Endothelial cell of umbilical vein (primary cell): ENCODE measurements at regions not wholly inside any gene's neighbourhood (a gene's known extent, or its start where the extent isn't known, plus 50 kb on each side); places are given as distances from the start of the nearest gene placed in this dataset.

ENCODE experiments used
- BruUV-seq: library from RNA; stranded (reverse); fragments of 400-500 nt; replicated peaks from 2 replicates; lab custom pipeline; 2021; lab: Mats Ljungman, UMichigan
- CTCF ChIA-PET: fragments of 300-600, 350-600 bp; sonication (Branson Sonifier 250); formaldehyde crosslinking; loops from one replicate; lab custom pipeline; 2021; ENCODE audit warnings: antibody characterized with exemption, inconsistent platforms; lab: Charles Lee
- POLR2A ChIA-PET: fragments of 300-600, 350-600 bp; sonication (Branson Sonifier 250); formaldehyde crosslinking; loops from one replicate; lab custom pipeline; 2021; ENCODE audit warnings: antibody characterized with exemption, inconsistent platforms; lab: Charles Lee
- DNase-seq: peaks from one replicate; pipeline ENCODE4 v3.0.0-alpha.2; 2011; ENCODE audit warnings: low read depth, low spot score
- FAIRE-seq: peaks from 2 replicates; lab custom pipeline; 2011; peaks lifted over from hg19 to GRCh38; lab: Jason Lieb, UNC
- H2AFZ ChIP-seq: 2 replicates; pipeline ENCODE4 v1.6.0; 2012; ENCODE audit warnings: low read depth, low read length, control low read depth, inconsistent platforms
- H3K27ac ChIP-seq: 2 replicates; pipeline ENCODE4 v1.5.1; 2011; ENCODE audit warnings: low read depth, mild to moderate bottlenecking, control low read depth, low read length, moderate library complexity; ENCODE audit not compliant: insufficient read depth
- H3K27me3 ChIP-seq, 2 experiments: 2 replicates each; pipeline versions ENCODE4 v1.6.0 to v1.6.1; 2011; ENCODE audit warnings: low read length in 2 of 2, mixed read lengths in 1 of 2; ENCODE audit not compliant: control insufficient read depth in 2 of 2, insufficient read depth in 2 of 2
- H3K36me3 ChIP-seq, 2 experiments: 2 replicates in 1 of 2; 3 replicates in 1 of 2; pipeline ENCODE4 v1.5.1; 2011; ENCODE audit warnings: low read length in 2 of 2, mild to moderate bottlenecking in 1 of 2, moderate library complexity in 1 of 2; ENCODE audit not compliant: control insufficient read depth in 2 of 2, insufficient read depth in 2 of 2; ENCODE audit errors: extremely low read depth in 1 of 2
- H3K4me1 ChIP-seq: 3 replicates; pipeline ENCODE4 v1.5.1; 2011; ENCODE audit warnings: mild to moderate bottlenecking, low read length; ENCODE audit not compliant: control insufficient read depth, insufficient read depth; ENCODE audit errors: extremely low read depth
- H3K4me2 ChIP-seq: 2 replicates; pipeline ENCODE4 v1.6.1; 2011; ENCODE audit warnings: low read length, control low read depth, mixed read lengths; ENCODE audit not compliant: insufficient read depth
- H3K4me3 ChIP-seq, 3 experiments: fragments of 200-600 bp in 1 of 3; sonication (generic), shearing (Covaris generic) in 1 of 3; replicated peaks in 1 of 3; 2 replicates each; pipeline ENCODE4 v1.5.1; 2011 to 2016; ENCODE audit warnings: control low read depth in 3 of 3, low read length in 3 of 3, mild to moderate bottlenecking in 2 of 3, inconsistent platforms in 1 of 3, low read depth in 1 of 3, moderate library complexity in 1 of 3; ENCODE audit not compliant: insufficient read depth in 1 of 3
- H3K79me2 ChIP-seq: 2 replicates; pipeline ENCODE4 v1.6.0; 2012; ENCODE audit warnings: low read length, inconsistent platforms; ENCODE audit not compliant: control insufficient read depth, insufficient read depth
- H3K9ac ChIP-seq: replicated peaks from 2 replicates; pipeline ENCODE3; 2011; ENCODE audit warnings: low read length, control low read depth; ENCODE audit not compliant: insufficient read depth; ENCODE audit errors: extremely low read depth
- H3K9me1 ChIP-seq: replicated peaks from 3 replicates; pipeline ENCODE4 v1.6.0; 2011; ENCODE audit warnings: mild to moderate bottlenecking, low read length; ENCODE audit not compliant: control insufficient read depth, insufficient read depth; ENCODE audit errors: extremely low read depth
- H3K9me3 ChIP-seq: replicated peaks from 2 replicates; pipeline ENCODE4 v1.5.1; 2012; ENCODE audit warnings: low read length, inconsistent platforms; ENCODE audit not compliant: control insufficient read depth, insufficient read depth
- H4K20me1 ChIP-seq: replicated peaks from 2 replicates; pipeline ENCODE3; 2011; ENCODE audit warnings: mild to moderate bottlenecking, low read length; ENCODE audit not compliant: control insufficient read depth, insufficient read depth; ENCODE audit errors: extremely low read depth
- EZH2 ChIP-seq: IDR thresholded peaks from 2 replicates; pipeline ENCODE4 v1.6.1; 2012; ENCODE audit warnings: borderline replicate concordance, low read depth, mild to moderate bottlenecking, moderate library complexity, low read length, inconsistent platforms; ENCODE audit not compliant: severe bottlenecking
- FOS ChIP-seq: IDR thresholded peaks from 2 replicates; pipeline ENCODE4 v1.6.1; 2011; ENCODE audit warnings: mild to moderate bottlenecking, low read length, moderate library complexity, borderline replicate concordance; ENCODE audit not compliant: insufficient read depth
- GATA2 ChIP-seq: IDR thresholded peaks from 2 replicates; pipeline ENCODE4 v1.7.0; 2011; ENCODE audit warnings: low read depth, mild to moderate bottlenecking, moderate library complexity, mixed read lengths, low read length; ENCODE audit not compliant: insufficient read length, insufficient read depth
- JUN ChIP-seq: IDR thresholded peaks from 2 replicates; pipeline ENCODE4 v1.6.1; 2011; ENCODE audit warnings: borderline replicate concordance, low read depth; ENCODE audit not compliant: insufficient read length, insufficient read depth
- MYC ChIP-seq: IDR thresholded peaks from one replicate; pipeline ENCODE4 v1.6.1; 2011; ENCODE audit warnings: mild to moderate bottlenecking, low read depth, low read length
- POLR2A ChIP-seq: IDR thresholded peaks from 2 replicates; pipeline ENCODE4 v1.6.1; 2012; ENCODE audit warnings: low read depth, mild to moderate bottlenecking, control low read depth, low read length
- POLR2AphosphoS5 ChIP-seq: IDR thresholded peaks from 2 replicates; pipeline ENCODE4 v1.6.1; 2012; ENCODE audit warnings: low read depth, mild to moderate bottlenecking, control low read depth, low read length, moderate library complexity; ENCODE audit not compliant: insufficient read depth
- dilution Hi-C: fragments of 300-500 bp; cut with MboI; formaldehyde crosslinking; loops from one replicate; pipeline ENCODE4 v1.15.0; 2019; ENCODE audit warnings: low sequenced_read_pairs; ENCODE audit not compliant: extremely low pct_ligation_motif_present
- intact Hi-C: fragments of 100-400 bp; cut with micrococcal nuclease; formaldehyde crosslinking; loops from one replicate; pipeline ENCODE4 v1.10.0; 2022
- TF ChIP-seq, protein P1 (sequence below), 2 donors: IDR thresholded peaks; 1 replicate in 1 of 2; 2 replicates in 1 of 2; pipeline ENCODE4 v1.5.1; 2011; ENCODE audit warnings: low read length in 2 of 2, mild to moderate bottlenecking in 2 of 2, moderate library complexity in 2 of 2, control low read depth in 1 of 2, inconsistent platforms in 1 of 2, low read depth in 1 of 2; ENCODE audit not compliant: insufficient read depth in 1 of 2; ENCODE audit errors: extremely low read depth in 1 of 2
- TF ChIP-seq, protein P2 (sequence below): IDR thresholded peaks from 2 replicates; pipeline ENCODE4 v1.6.1; 2011; ENCODE audit not compliant: insufficient read depth, insufficient read length

DNA sequence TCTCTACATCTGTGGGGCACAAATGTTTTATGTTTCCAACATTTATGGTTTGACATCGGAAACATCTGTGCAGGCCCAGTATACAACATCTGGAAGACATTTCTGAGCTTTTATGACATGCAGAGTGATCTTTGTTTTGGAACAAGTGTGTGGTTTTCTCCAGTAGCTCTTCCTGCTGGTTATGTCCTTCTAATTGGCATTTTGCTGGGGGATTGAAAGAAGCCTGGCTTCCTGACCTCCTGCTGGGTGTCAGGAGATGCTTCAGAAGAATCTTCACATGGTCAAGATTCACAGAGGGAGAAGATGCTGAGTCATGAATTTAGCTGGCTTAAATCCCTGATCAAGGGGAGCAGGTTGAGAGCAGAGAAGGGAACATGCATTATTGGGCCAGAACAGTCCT lies 279.5 kb upstream of the MYOCD start:
- no peaks in the 10 kb centered on the region for H3K36me3 ChIP-seq
- H3K79me2 ChIP-seq = no peaks in the 10 kb centered on the region
- intact Hi-C loops = no loop called here
- FAIRE-seq (no peak), DNase-seq (no peak)
- H3K4me3 ChIP-seq = no peak overlapping the region
- H4K20me1 ChIP-seq = no peaks in the 10 kb centered on the region
- BruUV-seq = no TSS peak
- H3K27ac ChIP-seq = no peak overlapping the region
- H3K9ac ChIP-seq = no peak overlapping the region
- no peak overlapping the region for H2AFZ ChIP-seq
- ChIA-PET CTCF (no interaction called here), POLR2A (no interaction called here)
- TF ChIP-seq, protein P1, sequence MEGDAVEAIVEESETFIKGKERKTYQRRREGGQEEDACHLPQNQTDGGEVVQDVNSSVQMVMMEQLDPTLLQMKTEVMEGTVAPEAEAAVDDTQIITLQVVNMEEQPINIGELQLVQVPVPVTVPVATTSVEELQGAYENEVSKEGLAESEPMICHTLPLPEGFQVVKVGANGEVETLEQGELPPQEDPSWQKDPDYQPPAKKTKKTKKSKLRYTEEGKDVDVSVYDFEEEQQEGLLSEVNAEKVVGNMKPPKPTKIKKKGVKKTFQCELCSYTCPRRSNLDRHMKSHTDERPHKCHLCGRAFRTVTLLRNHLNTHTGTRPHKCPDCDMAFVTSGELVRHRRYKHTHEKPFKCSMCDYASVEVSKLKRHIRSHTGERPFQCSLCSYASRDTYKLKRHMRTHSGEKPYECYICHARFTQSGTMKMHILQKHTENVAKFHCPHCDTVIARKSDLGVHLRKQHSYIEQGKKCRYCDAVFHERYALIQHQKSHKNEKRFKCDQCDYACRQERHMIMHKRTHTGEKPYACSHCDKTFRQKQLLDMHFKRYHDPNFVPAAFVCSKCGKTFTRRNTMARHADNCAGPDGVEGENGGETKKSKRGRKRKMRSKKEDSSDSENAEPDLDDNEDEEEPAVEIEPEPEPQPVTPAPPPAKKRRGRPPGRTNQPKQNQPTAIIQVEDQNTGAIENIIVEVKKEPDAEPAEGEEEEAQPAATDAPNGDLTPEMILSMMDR (IDR thresholded peaks at IDR 0.05; ENCODE audit: extremely low read depth in 1 of 2, insufficient read depth in 1 of 2, low read depth in 1 of 2, low read length in 2 of 2) = no peak
- TF ChIP-seq FOS = no peak
- no peak for TF ChIP-seq JUN
- no peak for TF ChIP-seq POLR2AphosphoS5
- no peak for TF ChIP-seq GATA2
- TF ChIP-seq MYC = no peak
- TF ChIP-seq, protein P2, sequence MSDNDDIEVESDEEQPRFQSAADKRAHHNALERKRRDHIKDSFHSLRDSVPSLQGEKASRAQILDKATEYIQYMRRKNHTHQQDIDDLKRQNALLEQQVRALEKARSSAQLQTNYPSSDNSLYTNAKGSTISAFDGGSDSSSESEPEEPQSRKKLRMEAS = no peak
- TF ChIP-seq EZH2 = no peak
- no peak for TF ChIP-seq POLR2A
- no peaks in the 10 kb centered on the region for H3K9me1 ChIP-seq
- no peaks in the 10 kb centered on the region for H3K27me3 ChIP-seq
- dilution Hi-C loops = no loop called here
- H3K4me2 ChIP-seq = no peak overlapping the region
- peaks cover 2% of the 10 kb centered on the region for H3K9me3 ChIP-seq
- no peaks in the 10 kb centered on the region for H3K4me1 ChIP-seq
